GM18861 (cell line): ENCODE measurements at regions not wholly inside any gene's neighbourhood (a gene's known extent, or its start where the extent isn't known, plus 50 kb on each side); places are given as distances from the start of the nearest gene placed in this dataset.
"Not testable (repeated sequence)": the region's sequence is repeated elsewhere in the genome, so short reads cannot be mapped to it uniquely, and the experiment has no call there.

Source experiments
- ATAC-seq: cut with Tn5 transposase; IDR thresholded peaks from one replicate; pipeline ENCODE4 v1.9.1; 2021; ENCODE audit not compliant: unreplicated experiment

- ATAC-seq: no peak
These were observed 1082.4 kb downstream of the TMTC2 start for GRCh38 chr12:83769151-83769550.

GRCh38 chr12:83767723-83768122 lies 1081.0 kb downstream of the TMTC2 start:
- no peak for ATAC-seq

- no peak for ATAC-seq
These were observed 1076.7 kb downstream of the TMTC2 start for GRCh38 chr12:83763425-83763824.

- no peak for ATAC-seq
These were observed 1073.2 kb downstream of the TMTC2 start for GRCh38 chr12:83759906-83760305.

GRCh38 chr12:83758888-83759631 lies 1072.4 kb downstream of the TMTC2 start:
- ATAC-seq: no peak

GRCh38 chr12:83753904-83754303 lies 1067.2 kb downstream of the TMTC2 start:
- ATAC-seq: no peak

- ATAC-seq: no peak
These were observed 1066.5 kb downstream of the TMTC2 start for GRCh38 chr12:83753205-83753604.

- ATAC-seq: no peak
These were observed 1052.9 kb downstream of the TMTC2 start for GRCh38 chr12:83739607-83740006.

GRCh38 chr12:83710851-83711250 lies 1024.1 kb downstream of the TMTC2 start:
- ATAC-seq: no peak

GRCh38 chr12:83709899-83710298 lies 1023.2 kb downstream of the TMTC2 start:
- ATAC-seq: no peak

GRCh38 chr12:83700838-83701237 lies 1014.1 kb downstream of the TMTC2 start:
- ATAC-seq: no peak

GRCh38 chr12:83696311-83696710 lies 1009.6 kb downstream of the TMTC2 start:
- ATAC-seq: not testable (repeated sequence)

GRCh38 chr12:83691730-83692129 lies 1005.0 kb downstream of the TMTC2 start:
- no peak for ATAC-seq

GRCh38 chr12:83690465-83690864 lies 1003.8 kb downstream of the TMTC2 start:
- no peak for ATAC-seq

GRCh38 chr12:83689333-83689732 lies 1002.6 kb downstream of the TMTC2 start:
- ATAC-seq: no peak

GRCh38 chr12:83676781-83677295 lies 990.1 kb downstream of the TMTC2 start:
- ATAC-seq: no peak

- ATAC-seq: no peak
These were observed 980.0 kb downstream of the TMTC2 start for GRCh38 chr12:83666690-83667089.

- ATAC-seq: no peak
These were observed 979.0 kb downstream of the TMTC2 start for GRCh38 chr12:83665634-83666218.

GRCh38 chr12:83664650-83665049 lies 977.9 kb downstream of the TMTC2 start:
- no peak for ATAC-seq

- no peak for ATAC-seq
These were observed 974.1 kb downstream of the TMTC2 start for GRCh38 chr12:83660727-83661358.

- no peak for ATAC-seq
These were observed 972.6 kb downstream of the TMTC2 start for GRCh38 chr12:83659321-83659720.

GRCh38 chr12:83656004-83656403 lies 969.3 kb downstream of the TMTC2 start:
- no peak for ATAC-seq
